HEK293T (cell line): ENCODE measurements at regions not wholly inside any gene's neighbourhood (a gene's known extent, or its start where the extent isn't known, plus 50 kb on each side); places are given as distances from the start of the nearest gene placed in this dataset.

ENCODE experiments used
- ARNT ChIP-seq: fragments of 450-650 bp; IDR thresholded peaks from 2 replicates; pipeline ENCODE4 v1.6.1; 2017; ENCODE audit warnings: mild to moderate bottlenecking
- FOXA1 ChIP-seq: fragments of 450-650 bp; IDR thresholded peaks from 2 replicates; pipeline ENCODE4 v1.6.1; 2016; ENCODE audit warnings: mild to moderate bottlenecking
- FOXK2 ChIP-seq: fragments of 450-650 bp; IDR thresholded peaks from 2 replicates; pipeline ENCODE4 v1.6.1; 2016; ENCODE audit warnings: mild to moderate bottlenecking
- FOXM1 ChIP-seq: fragments of 450-650 bp; IDR thresholded peaks from 2 replicates; pipeline ENCODE4 v1.6.1; 2017; ENCODE audit warnings: mild to moderate bottlenecking, borderline replicate concordance
- HDGF ChIP-seq: fragments of 450-650 bp; IDR thresholded peaks from 2 replicates; pipeline ENCODE4 v1.6.1; 2017; ENCODE audit warnings: antibody characterized with exemption, borderline replicate concordance
- SUZ12 ChIP-seq: fragments of 450-650 bp; IDR thresholded peaks from 2 replicates; pipeline ENCODE4 v1.6.1; 2016; ENCODE audit warnings: mild to moderate bottlenecking
- TARDBP ChIP-seq: fragments of 450-650 bp; IDR thresholded peaks from 2 replicates; pipeline ENCODE4 v1.6.1; 2016
- TF ChIP-seq, protein P1 (sequence below): fragments of 450-650 bp; IDR thresholded peaks from 2 replicates; pipeline ENCODE4 v1.6.1; 2016

DNA sequence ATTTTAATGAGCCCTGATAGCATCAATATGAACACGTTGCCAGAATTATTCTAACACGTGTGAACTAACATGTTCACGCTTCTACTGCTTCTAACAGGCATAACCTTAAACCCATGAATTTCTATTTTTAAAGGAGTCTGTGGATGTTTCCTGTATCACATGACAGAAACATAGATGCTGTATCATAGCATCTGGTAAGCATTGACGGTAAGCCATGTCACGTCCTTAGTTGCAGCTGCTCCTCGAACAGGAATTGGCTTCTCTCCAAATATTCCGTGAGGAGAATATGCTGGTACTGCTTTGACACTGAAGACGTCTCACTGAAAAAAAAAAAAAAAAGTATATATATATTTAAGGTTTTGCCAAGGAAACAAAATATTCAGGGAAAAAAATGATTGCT is 105.1 kb upstream of the MXRA5 start:
- TF ChIP-seq SUZ12, result no peak
- no peak for TF ChIP-seq TARDBP
- TF ChIP-seq FOXM1, result no peak
- no peak for TF ChIP-seq ARNT
- TF ChIP-seq HDGF, result no peak
- no peak for TF ChIP-seq FOXA1
- TF ChIP-seq, protein P1, sequence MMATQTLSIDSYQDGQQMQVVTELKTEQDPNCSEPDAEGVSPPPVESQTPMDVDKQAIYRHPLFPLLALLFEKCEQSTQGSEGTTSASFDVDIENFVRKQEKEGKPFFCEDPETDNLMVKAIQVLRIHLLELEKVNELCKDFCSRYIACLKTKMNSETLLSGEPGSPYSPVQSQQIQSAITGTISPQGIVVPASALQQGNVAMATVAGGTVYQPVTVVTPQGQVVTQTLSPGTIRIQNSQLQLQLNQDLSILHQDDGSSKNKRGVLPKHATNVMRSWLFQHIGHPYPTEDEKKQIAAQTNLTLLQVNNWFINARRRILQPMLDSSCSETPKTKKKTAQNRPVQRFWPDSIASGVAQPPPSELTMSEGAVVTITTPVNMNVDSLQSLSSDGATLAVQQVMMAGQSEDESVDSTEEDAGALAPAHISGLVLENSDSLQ, result no peak
- TF ChIP-seq FOXK2, result no peak
